Choroid plexus epithelial cell (primary cell): ENCODE measurements at regions not wholly inside any gene's neighbourhood (a gene's known extent, or its start where the extent isn't known, plus 50 kb on each side); places are given as distances from the start of the nearest gene placed in this dataset.
"Not testable (repeated sequence)": the region's sequence is repeated elsewhere in the genome, so short reads cannot be mapped to it uniquely, and the experiment has no call there.

ENCODE experiments used
- DNase-seq: peaks from one replicate; pipeline ENCODE4 v3.0.0-alpha.2; 2010; ENCODE audit warnings: low read depth
- H3K4me3 ChIP-seq: 2 replicates; pipeline ENCODE4 v1.5.1; 2011; ENCODE audit warnings: low read depth, mild to moderate bottlenecking, control low read depth, low read length, moderate library complexity
- TF ChIP-seq, protein P1 (sequence below): conservative IDR thresholded peaks from 2 replicates; pipeline ENCODE4 v1.5.1; 2011; ENCODE audit warnings: low read depth, mild to moderate bottlenecking, control low read depth, inconsistent platforms, low read length, moderate library complexity

DNA sequence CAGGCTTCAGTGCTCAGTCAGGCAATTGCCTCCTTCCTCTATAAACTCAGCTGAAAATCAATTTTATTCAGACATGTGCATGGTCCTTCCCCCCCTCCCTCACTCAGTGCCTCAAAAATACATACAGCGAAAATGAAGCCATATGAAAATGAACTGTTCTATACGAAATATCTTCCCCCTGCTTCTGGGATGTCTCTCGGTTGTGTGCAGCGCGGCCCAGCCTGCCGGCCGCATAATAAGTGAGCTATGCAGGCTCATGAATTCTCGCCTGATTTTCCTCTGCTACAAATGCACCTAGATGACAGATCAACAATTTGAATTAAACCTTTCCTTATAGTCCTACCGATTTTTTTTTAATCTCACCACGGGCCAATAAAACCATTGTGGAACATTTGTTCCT lies 252.9 kb downstream of the CRLF2 start:
- TF ChIP-seq, protein P1, sequence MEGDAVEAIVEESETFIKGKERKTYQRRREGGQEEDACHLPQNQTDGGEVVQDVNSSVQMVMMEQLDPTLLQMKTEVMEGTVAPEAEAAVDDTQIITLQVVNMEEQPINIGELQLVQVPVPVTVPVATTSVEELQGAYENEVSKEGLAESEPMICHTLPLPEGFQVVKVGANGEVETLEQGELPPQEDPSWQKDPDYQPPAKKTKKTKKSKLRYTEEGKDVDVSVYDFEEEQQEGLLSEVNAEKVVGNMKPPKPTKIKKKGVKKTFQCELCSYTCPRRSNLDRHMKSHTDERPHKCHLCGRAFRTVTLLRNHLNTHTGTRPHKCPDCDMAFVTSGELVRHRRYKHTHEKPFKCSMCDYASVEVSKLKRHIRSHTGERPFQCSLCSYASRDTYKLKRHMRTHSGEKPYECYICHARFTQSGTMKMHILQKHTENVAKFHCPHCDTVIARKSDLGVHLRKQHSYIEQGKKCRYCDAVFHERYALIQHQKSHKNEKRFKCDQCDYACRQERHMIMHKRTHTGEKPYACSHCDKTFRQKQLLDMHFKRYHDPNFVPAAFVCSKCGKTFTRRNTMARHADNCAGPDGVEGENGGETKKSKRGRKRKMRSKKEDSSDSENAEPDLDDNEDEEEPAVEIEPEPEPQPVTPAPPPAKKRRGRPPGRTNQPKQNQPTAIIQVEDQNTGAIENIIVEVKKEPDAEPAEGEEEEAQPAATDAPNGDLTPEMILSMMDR = no peak
- no peak for DNase-seq
- no peak overlapping the region for H3K4me3 ChIP-seq

DNA sequence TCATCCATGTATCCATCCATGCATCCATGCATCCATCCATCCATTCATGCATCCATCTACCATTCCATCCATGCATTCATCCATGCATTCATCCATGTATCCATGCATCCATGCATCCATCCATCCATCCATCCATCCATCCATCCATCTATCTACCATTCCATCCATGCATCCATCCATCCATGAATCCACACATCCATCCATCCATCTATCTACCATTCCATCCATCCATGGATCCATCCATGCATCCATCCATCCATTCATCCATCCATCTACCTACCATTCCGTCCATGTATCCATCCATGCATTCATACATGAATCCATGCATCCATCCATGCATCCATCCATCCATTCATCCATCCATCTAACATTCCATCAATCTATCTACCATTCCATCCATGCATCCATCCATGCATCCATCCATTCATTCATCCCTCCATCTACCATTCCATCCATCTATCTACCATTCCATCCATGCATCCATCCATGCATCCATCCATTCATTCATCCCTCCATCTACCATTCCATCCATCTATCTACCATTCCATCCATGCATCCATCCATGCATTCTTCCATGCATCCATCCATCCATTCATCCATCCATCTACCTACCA lies 257.2 kb downstream of the CRLF2 start:
- not testable (repeated sequence) for DNase-seq, H3K4me3 ChIP-seq

DNA sequence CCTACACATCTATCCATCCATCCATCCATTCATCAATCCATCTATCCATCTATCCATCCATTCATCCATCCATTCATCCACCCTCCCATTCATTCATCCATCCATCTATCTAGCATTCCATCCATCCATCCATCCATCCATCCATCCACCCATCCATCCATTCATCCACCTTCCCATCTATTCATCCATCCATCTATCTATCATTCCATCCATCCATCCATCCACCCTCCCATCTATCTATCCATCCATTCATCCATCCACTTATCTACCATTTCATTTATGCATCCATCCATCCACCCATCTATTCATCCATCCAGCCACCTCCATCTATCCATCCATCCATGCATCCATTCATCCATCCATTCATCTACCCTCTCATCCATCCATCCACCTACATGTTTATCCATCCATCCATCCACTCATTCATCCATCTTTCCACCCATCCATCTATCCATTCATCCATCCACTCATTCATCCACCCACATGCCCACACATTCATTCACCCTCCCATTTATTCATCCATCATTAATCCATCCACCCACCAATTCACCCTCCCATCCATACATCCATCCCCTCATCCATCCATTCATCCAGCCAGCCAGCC lies 258.5 kb downstream of the CRLF2 start:
- TF ChIP-seq, protein P1 = no peak
- H3K4me3 ChIP-seq = no peak overlapping the region
- no peak for DNase-seq

DNA sequence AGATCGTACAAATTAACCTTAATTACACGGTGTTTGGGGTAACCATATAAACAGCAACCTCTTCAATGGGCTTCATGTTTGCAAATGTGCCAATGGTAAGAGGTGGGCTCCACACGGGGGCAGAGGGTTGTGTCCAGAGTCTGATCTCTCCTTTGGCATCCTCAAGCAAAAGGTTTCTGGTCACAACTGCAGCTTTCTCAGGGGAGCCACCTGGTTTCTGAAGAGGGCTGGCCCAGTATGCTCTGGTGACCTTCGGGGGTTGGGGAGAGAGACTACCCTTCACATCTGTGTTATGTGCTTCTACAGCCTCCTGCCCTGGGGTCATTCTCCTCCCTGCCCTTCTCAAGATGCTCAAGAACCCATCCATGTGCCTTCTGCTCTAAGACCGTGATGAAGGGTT lies 259.6 kb downstream of the CRLF2 start:
- TF ChIP-seq, protein P1 = no peak

DNA sequence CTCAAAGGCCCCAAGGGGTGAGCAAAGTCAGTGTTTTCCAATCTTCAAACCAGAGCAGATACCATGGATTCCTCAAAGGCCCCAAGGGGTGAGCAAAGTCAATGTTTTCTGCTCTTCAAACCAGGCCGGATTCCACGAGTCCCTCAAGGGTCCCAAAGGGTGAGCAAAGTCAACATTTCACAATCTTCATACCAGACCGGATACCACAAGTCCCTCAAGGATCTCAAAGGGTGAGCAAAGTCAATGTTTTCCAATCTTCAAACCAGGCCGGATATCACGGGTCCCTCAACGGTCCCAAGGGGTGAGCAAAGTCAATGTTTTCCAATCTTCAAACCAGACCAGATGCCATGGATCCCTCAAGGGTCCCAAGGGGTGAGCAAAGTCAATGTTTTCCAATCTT lies 265.2 kb downstream of the CRLF2 start:
- not testable (repeated sequence) for DNase-seq, H3K4me3 ChIP-seq

More for the DNA sequence above, 259.6 kb downstream of the CRLF2 start:
- DNase-seq = no peak
- H3K4me3 ChIP-seq = no peak overlapping the region

DNA sequence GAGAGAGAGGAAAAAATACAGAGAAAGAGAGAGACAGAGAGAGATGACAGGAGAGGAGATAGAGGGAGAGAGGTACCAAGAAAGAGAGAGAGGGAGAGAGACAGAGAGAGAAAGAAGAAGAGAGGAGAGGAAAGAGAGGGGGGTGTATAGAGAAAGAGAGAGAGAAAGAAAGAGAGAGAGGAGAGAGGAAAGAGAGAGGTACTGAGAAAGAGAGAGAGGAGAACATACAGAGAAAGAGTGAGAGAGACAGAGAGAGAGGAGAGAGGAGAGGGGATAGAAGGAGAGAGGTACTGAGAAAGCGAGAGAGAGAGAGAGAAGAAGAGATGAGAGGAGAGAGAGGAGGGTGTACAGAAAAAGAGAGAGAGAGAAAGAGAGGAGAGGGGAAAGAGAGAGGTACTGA lies 269.4 kb downstream of the CRLF2 start:
- H3K4me3 ChIP-seq = no peak overlapping the region
- DNase-seq = no peak
- TF ChIP-seq, protein P1 = no peak

DNA sequence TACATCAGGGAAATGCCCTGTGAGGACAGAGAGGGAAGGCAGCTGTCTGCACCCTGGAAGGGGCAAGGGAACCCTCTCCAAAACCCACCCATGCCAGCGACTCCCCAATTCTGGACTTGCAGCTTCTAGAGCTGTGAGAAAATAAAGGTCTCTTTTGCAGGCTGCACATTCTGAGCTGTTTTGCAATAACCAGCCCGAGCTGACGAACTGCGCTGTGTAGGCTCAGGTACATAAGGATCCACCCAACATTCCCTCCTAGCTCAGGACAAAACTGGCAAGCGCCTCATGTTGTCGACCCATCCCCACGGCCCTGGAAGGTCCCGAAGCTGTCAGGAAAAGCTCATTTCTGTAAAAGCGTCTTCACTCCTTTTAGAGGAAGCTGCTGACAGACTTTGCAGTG lies 271.8 kb downstream of the CRLF2 start:
- no peak overlapping the region for H3K4me3 ChIP-seq
- DNase-seq = no peak
- TF ChIP-seq, protein P1 = no peak

DNA sequence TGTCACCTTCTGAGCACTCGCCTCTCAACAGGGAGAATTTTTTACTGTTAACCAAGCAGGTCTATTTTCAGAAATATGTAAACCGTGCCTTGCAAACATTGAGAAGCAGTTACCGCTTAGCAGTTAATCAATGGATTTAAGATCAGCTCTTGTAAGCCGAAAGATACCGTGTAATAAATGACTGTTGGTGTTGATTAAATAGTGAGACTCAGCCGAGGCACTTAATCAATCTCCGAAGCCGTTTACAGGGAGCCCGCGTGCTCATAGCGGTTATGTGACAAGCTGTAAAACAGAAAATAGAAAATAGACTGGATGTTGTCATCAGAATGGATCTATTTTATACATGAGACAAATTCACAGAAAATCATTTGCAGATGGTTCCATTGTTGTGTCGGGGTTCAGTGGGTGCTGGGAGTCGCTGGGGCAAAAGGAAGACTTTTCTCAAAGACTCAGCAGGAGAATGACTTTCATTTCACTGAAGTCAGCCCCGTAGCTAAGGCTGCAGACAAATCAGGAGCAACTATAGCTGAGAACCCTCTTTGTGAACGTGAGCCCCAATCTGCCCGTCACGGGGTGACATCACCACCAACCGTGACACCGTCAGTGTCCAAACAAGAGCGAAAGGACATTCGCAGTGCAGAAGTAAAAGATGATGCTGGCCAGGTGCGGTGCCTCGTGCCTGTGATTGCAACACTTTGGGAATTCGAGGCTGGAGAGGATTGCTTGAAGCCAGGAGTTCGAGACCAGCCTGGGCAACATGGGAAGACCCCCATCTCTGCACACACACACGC lies 275.3 kb downstream of the CRLF2 start:
- TF ChIP-seq, protein P1 = no peak
- H3K4me3 ChIP-seq = no peak overlapping the region
- DNase-seq = no peak
